ENCODE measurements at regions not wholly inside any gene's neighbourhood (a gene's known extent, or its start where the extent isn't known, plus 50 kb on each side); places are given as distances from the start of the nearest gene placed in this dataset.

DNA sequence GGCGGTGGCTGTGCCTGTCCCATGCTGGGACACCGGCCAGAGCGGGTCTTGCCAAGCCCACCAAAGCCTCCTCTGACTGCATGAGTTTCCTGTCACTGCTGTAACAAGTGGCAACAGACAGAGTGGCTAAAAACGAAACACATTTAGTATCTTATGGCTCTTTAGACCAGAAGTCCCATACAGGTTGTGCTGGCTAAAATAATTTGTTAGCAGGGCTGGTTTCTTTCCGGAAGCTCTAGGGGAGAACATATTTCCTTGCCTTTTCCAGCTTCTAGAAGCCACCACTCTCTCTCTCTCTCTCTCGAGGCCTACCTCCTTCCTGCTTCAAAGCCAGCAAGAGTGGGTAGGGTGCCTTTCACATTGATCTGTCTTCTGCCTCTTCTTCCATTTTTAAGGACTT lies 171.6 kb upstream of the PLPP4 start:
- DNase-seq (ENCODE audit: low spot score) = no peak

DNA sequence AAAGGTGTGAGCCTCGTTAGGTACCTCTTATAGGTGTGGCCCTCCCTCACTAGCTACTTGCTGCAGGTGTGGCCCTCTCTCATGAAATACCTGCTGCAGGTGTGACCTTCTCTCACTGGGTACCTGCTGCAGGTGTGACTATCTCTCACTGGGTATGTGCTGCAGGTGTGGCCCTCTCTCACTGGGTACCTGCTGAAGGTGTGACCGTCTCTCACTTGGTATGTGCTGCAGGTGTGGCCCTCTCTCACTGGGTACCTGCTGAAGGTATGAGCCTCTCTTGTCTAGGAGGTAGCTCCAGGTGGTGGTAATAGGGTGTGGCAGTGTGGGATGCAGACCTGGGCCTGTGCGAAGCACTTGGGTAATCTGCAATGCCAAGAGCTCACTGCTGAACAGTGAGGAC lies 170.7 kb upstream of the PLPP4 start:
- no peak for DNase-seq (ENCODE audit: low spot score)

DNA sequence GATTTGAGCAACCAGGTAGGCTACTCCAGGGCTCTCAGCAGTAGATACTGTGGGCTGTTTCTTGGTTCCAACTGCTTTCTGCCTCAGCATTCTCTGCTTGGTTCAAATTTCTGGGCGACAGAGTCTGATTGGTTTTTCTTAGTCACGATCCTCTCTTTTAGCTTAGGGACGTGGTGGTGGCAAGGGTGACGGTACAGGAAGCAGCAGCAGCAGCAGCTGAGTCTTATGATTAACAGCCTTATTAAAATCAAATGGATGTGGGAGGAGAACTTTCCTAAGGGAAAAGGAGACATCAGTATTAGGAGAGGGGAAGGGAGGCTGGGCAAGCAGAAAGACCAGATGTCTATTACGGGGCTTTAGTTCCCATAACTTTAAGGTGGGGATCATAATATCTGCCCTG lies 156.5 kb upstream of the PLPP4 start:
- no peak for DNase-seq (ENCODE audit: low spot score)

DNA sequence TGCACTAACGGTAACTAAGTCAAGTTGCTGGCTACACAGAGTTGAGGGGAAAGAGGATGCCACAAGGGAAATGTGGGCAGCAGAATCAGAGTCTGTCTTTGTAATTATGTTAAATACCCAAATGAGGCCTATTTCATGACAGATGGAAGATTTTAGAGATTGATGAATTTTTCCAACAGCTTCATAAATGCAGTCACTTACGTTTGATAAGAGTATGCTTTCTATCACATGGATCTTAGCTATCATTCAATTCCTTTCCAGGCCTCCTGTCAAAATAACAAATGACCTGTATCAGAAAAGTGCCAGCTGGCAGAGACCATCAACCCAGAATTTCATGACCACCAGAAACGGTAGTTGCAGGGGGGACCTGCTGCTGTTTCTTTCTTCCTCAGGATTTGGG lies 148.4 kb upstream of the PLPP4 start:
- no peak for DNase-seq (ENCODE audit: low spot score)

DNA sequence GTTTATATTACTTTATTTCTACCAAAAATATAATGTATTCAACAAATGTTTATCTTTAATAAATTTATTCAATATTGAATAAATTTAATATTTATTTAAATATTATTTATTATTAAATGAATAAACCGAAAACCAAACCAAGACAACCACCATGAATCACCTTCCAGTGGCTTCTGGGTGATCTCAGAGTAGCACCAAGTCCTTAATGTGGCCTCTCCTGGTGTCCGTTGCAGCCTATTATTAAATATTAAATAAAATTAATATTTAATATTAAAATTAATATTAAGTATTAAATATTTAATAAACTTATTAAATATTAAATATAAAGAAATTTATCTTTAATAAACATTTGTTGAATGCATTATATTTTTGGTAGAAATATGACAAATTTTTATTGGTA lies 143.3 kb upstream of the PLPP4 start:
- no peak for DNase-seq (ENCODE audit: low spot score)

- DNase-seq (ENCODE audit: low spot score) = no peak
These were observed 142.6 kb upstream of the PLPP4 start for GRCh38 chr10:120314442-120314841.

DNA sequence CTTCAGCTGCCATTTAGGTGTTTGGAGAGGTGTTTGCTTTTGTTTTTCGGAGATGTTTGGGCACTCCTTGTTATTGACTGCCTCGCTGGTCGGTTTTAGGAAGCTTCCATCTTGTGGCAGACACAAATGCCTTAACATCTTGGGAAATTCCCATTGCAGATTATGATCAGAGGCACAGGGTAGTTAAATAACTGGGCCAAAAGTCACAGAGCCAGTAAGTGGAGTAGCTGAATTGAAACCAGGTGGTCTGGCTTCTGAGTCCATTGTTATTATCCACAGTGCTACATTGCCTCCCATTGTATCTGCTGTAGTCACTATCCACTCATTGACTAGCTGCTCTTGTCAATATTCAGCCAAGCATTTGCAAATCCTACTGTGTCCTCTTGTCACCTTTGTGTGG lies 138.2 kb upstream of the PLPP4 start:
- no peak for DNase-seq (ENCODE audit: low spot score)

DNA sequence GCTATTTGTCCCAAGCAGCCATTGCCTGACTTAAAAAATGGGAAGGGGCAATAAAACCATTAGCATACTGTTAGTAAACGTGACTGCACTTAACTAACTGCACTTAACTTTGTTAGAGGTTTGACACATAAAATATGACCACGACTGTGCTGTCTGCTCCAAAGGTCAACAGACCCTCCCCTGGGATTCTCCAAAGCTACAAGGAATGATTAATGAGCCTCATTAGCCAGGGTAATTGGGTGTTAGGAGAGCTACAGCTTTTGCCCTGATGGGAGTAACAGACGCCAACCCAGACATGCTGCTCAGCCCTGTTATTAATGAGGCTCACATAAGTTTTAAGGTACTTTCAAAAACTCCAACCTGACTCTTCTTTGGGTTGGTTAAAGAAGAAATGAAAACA lies 129.4 kb upstream of the PLPP4 start:
- no peak for DNase-seq (ENCODE audit: low spot score)

GRCh38 chr10:120328647-120329046 lies 128.4 kb upstream of the PLPP4 start:
- no peak for DNase-seq (ENCODE audit: low spot score)

GRCh38 chr10:120335553-120335952 lies 121.5 kb upstream of the PLPP4 start:
- no peak for DNase-seq (ENCODE audit: low spot score)

DNA sequence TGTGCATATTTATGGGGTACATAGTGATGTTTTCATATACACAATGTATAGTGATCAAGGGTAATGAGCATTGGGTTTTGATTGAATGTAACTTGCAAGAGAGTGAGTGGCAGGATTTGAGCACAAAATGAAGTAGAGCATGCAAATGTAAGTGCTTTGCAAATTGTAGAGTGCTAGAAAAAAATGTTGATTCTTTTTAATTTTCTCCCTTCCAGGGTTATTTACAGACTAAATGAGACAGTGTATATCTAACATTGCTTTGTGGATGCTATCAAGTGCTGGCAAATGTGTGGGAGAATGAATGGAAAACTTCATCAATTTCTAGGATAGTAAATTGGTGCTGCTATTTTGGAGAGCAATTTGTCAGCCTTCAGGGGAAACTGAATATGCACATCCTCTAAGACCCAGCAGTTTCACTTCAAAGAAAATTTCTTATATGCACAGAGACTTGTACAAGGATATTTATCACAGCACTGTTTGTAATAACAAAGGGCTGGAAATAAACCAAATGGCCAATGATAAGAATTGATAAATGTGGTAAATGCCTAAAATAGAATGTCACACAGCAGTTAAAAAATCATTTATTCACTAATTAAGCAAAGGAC lies 120.6 kb upstream of the PLPP4 start:
- no peak for DNase-seq (ENCODE audit: low spot score)

DNA sequence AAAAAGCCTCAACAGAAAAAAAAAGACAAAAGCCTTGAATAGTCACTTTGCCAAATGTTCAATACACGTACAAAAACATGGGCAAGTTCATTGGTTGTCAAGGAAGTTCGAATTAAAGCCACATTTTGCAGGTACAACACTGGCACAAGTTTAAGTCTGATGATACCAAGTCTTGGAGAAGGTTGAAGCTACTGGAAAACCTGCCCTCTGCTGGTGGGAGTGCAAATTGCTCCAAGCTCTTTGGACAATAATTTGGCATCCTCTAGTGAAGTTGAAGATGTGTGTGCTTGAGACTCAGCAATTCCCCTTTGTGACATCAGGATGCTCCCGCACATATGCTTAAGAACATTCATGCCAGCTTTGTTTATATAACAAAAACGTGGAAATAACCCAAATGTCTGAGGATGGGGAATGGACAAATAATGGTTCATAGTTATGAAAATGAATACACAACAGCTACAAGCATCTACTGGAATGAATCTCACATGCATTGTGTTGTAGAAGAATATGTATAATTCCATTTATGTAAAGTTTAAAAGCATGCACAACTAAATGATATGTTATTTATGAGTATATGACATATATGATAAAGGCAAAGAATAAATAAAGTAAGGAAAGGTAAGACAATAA lies 120.0 kb upstream of the PLPP4 start:
- peak; percentile 47 for DNase-seq (ENCODE audit: low spot score)

DNA sequence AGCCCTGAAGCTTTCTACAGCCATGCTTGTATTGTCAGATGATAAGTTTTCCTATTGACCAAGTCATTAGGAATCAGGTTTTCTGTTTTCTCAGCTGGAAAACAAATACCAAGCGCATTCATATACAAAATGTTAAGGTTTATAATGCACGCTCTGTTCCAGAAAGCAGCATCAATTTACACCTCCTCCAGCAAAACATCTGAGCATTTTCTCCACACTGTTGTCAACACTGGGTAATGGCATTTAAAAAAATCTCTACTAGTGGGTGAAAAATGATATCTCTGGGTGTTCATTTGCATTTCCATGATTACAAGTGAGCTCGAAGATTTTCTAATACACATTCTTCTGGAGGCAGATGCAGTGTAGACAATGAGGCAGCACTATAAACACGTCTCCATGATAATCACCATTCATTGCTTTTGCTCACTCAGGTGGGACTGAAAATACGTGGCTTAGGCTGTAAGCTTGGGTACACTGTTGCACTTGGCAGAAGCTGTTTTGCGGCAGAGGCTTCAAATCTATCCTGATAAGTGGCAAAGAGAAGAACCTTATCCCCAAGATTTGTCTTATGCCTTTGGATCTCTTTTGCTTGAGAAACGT lies 114.8 kb upstream of the PLPP4 start:
- no peak for DNase-seq (ENCODE audit: low spot score)

GRCh38 chr10:120345186-120345585 lies 111.8 kb upstream of the PLPP4 start:
- no peak for DNase-seq (ENCODE audit: low spot score)

GRCh38 chr10:120347644-120348043 lies 109.4 kb upstream of the PLPP4 start:
- no peak for DNase-seq (ENCODE audit: low spot score)

DNA sequence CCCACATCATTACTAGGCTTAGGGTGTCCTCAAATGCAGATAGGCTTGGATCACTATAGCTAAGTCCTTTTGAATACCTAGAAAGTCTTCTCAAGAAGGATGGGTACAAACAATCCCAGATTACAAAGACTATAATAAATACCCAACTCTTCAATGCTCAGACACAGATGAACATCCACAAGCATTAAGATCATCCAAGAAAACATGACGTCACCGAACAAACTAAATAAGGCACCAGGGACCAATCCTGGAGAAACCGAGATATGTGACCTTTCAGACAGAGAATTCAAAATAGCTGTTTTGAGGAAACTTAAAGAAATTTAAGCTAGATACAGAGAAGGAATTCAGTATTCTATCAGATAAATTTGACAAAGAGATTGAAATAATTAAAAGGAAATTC lies 108.0 kb upstream of the PLPP4 start:
- DNase-seq (ENCODE audit: low spot score) = no peak

GRCh38 chr10:120355425-120355824 lies 101.6 kb upstream of the PLPP4 start:
- DNase-seq (ENCODE audit: low spot score) = no peak

GRCh38 chr10:120360571-120360970 lies 96.5 kb upstream of the PLPP4 start:
- DNase-seq (ENCODE audit: low spot score) = no peak

DNA sequence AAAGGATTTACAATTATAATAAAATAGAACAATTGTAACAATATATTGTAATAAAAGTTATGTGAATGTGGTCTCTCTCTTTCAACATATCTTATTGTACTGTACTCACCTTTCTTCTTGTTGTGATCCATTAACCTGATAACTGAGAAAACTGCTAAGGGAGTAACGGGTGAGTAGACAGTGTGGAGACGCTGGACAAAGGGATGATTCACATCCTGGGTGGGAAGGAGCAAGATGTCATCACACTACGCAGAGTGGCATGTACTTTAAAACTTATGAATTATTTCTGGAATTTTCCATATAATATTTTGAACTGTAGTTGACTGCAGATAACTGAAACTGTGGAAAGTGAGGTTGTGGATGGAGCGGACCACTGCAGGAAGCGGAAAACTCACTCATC lies 91.2 kb upstream of the PLPP4 start:
- DNase-seq (ENCODE audit: low spot score) = no peak

GRCh38 chr10:120367341-120367740 lies 89.7 kb upstream of the PLPP4 start:
- no peak for DNase-seq (ENCODE audit: low spot score)

- no peak for DNase-seq (ENCODE audit: low spot score)
These were observed 88.7 kb upstream of the PLPP4 start for GRCh38 chr10:120368338-120368737.

DNA sequence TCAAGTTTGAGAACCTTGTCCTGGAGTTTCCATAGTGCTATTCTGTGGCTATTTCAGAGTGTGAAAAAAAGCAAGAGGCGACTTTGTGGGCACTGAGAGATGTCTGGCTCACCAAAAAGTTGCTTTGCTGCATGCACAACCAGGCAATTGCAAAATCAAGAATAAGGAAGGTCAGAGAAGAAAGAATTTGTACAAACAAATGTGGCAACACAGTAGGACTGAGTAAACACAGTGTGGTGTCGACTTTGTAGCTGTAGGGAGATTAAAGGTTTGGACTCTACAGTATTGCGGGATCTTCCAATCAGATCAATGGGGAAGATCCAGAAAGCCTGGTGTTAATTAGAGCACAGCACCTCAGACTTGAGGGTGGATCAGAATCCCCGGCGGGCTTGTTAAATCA lies 88.1 kb upstream of the PLPP4 start:
- no peak for DNase-seq (ENCODE audit: low spot score)

DNA sequence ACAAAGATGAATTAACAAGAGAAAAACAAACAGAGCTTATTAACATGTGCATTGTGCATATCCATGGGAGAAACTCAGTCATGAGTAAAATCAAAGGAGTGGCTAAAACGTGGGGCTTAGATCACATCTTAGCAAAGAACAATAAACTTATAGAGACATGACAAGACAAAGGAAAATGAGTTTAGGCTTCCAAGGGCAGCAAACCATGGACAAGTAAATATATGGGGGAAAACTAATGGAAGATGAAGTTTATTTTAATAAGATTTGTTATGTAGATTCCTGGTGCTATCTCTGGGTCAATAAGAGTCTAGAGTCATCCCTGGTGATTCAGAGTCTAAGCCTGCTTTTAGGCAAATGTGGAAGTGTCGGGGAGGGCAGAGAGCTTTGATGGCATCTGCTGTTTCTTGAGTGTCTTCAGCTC lies 87.2 kb upstream of the PLPP4 start:
- no peak for DNase-seq (ENCODE audit: low spot score)

- no peak for DNase-seq (ENCODE audit: low spot score)
These were observed 85.2 kb upstream of the PLPP4 start for GRCh38 chr10:120371856-120372255.
